ENCODE measurements at regions not wholly inside any gene's neighbourhood (a gene's known extent, or its start where the extent isn't known, plus 50 kb on each side); places are given as distances from the start of the nearest gene placed in this dataset.

GRCh38 chr14:30322819-30323218 lies 236.1 kb upstream of the G2E3 start:
- DNase-seq, result no peak
- Histone ChIP-seq H3K27me3 (no peaks in the 10 kb centered on the region), H3K9me3 (no peaks in the 10 kb centered on the region), H3K4me3 (no peak overlapping the region), H3K4me1 (no peaks in the 10 kb centered on the region), H3K36me3 (no peaks in the 10 kb centered on the region), H3K27ac (no peak overlapping the region)
- WGBS, 5 donors, result 38 to 56% (median 50%) methylated on average over 1 of the region's 1 CpG
- TF ChIP-seq POLR2A (IDR thresholded peaks at IDR 0.05) (no peak), EP300 (IDR thresholded peaks at IDR 0.05) (no peak), CTCF (IDR thresholded peaks at IDR 0.05) (no peak), POLR2AphosphoS5 (IDR thresholded peaks at IDR 0.05) (no peak)
- intact Hi-C loops (cut with DNase I; ENCODE audit: low total_unique reads), result no loop called here

- 84 to 93% (median 90%) methylated on average over 6 of the region's 6 CpGs for WGBS, 5 donors
- intact Hi-C loops (cut with DNase I; ENCODE audit: low total_unique reads), result no loop called here
- no peak overlapping the region for H3K27ac ChIP-seq
- no peaks in the 10 kb centered on the region for H3K27me3 ChIP-seq
- H3K4me1 ChIP-seq, result no peaks in the 10 kb centered on the region
- TF ChIP-seq CTCF (IDR thresholded peaks at IDR 0.05), result no peak
- TF ChIP-seq EP300 (IDR thresholded peaks at IDR 0.05), result no peak
- no peak for TF ChIP-seq POLR2A (IDR thresholded peaks at IDR 0.05)
- no peak for TF ChIP-seq POLR2AphosphoS5 (IDR thresholded peaks at IDR 0.05)
- no peak overlapping the region for H3K4me3 ChIP-seq
- no peaks in the 10 kb centered on the region for H3K36me3 ChIP-seq
- H3K9me3 ChIP-seq, result no peaks in the 10 kb centered on the region
- DNase-seq, result no peak
Measured at GRCh38 chr14:30330033-30330432, 228.9 kb upstream of the G2E3 start.

- Histone ChIP-seq H3K4me1 (no peaks in the 10 kb centered on the region), H3K9me3 (no peaks in the 10 kb centered on the region)
Measured at GRCh38 chr14:30330445-30330844, 228.5 kb upstream of the G2E3 start.

GRCh38 chr14:30331030-30331429 lies 227.9 kb upstream of the G2E3 start:
- Histone ChIP-seq H3K4me3 (no peak overlapping the region), H3K27me3 (no peaks in the 10 kb centered on the region), H3K27ac (no peak overlapping the region), H3K9me3 (no peaks in the 10 kb centered on the region), H3K36me3 (no peaks in the 10 kb centered on the region), H3K4me1 (no peaks in the 10 kb centered on the region)
- intact Hi-C loops (cut with DNase I; ENCODE audit: low total_unique reads), result no loop called here
- no peak for DNase-seq
- TF ChIP-seq EP300 (IDR thresholded peaks at IDR 0.05), result no peak
- TF ChIP-seq CTCF (IDR thresholded peaks at IDR 0.05), result no peak
- no peak for TF ChIP-seq POLR2A (IDR thresholded peaks at IDR 0.05)
- TF ChIP-seq POLR2AphosphoS5 (IDR thresholded peaks at IDR 0.05), result no peak

More at GRCh38 chr14:30330445-30330844, 228.5 kb upstream of the G2E3 start:
- no peak overlapping the region for H3K4me3 ChIP-seq
- no peak for DNase-seq
- intact Hi-C loops (cut with DNase I; ENCODE audit: low total_unique reads), result no loop called here
- H3K27ac ChIP-seq, result no peak overlapping the region
- H3K36me3 ChIP-seq, result no peaks in the 10 kb centered on the region
- TF ChIP-seq CTCF (IDR thresholded peaks at IDR 0.05) (no peak), POLR2A (IDR thresholded peaks at IDR 0.05) (no peak)
- H3K27me3 ChIP-seq, result no peaks in the 10 kb centered on the region

- Histone ChIP-seq H3K9me3 (no peaks in the 10 kb centered on the region), H3K36me3 (no peaks in the 10 kb centered on the region), H3K4me1 (no peaks in the 10 kb centered on the region), H3K27me3 (no peaks in the 10 kb centered on the region), H3K27ac (no peak overlapping the region), H3K4me3 (no peak overlapping the region)
- TF ChIP-seq POLR2AphosphoS5 (IDR thresholded peaks at IDR 0.05) (no peak), CTCF (IDR thresholded peaks at IDR 0.05) (no peak), POLR2A (IDR thresholded peaks at IDR 0.05) (no peak), EP300 (IDR thresholded peaks at IDR 0.05) (no peak)
- DNase-seq, result no peak
- intact Hi-C loops (cut with DNase I; ENCODE audit: low total_unique reads), result no loop called here
Measured at GRCh38 chr14:30332374-30332773, 226.6 kb upstream of the G2E3 start.

Data from stomach (tissue), 8 donors.